ENCODE measurements at regions not wholly inside any gene's neighbourhood (a gene's known extent, or its start where the extent isn't known, plus 50 kb on each side); places are given as distances from the start of the nearest gene placed in this dataset.

DNA sequence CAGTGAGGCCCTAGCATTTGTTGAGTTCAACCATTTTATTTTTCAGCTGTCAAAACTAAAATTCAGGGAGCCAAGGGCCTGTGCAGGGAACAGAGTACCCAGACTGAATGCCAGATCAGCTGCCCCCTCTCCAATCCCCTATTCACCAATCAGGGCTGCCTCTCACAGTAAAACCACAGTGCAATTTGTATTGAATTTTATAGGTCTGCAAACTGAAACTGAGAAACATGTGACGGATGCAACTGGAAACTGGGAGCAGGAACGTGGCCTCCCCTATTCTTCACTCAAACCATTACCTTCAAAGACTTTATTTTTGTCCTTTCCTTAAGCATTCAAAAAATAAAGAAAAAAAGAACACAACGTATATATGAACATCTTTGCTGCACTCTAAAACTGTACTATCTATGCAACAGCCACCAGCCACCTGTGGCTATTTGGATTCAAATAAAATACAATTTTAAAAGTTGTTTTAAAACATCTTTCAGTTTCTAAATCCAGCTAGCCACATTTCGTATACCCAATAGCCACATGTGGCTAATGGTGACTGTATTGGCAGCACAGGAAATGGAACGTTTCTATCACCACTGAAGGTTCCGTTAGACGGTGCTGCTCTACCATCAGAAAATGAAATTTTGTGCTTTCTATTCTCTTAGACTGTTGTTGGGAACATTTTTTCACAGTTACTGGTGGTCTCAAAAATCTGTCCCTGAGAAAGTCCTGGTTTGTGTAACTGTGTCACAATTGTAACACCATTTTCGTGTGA, 371.3 kb upstream of the FAR2 start:
- H3K9me2 ChIP-seq (ENCODE audit: insufficient read depth, low read length), result no peaks in the 10 kb centered on the region
- H2AFZ ChIP-seq (ENCODE audit: low read depth, low read length), result no peak overlapping the region
- H3K4me3 ChIP-seq (ENCODE audit: low read length), result no peak overlapping the region
- TF ChIP-seq SMC3 (conservative IDR thresholded peaks at IDR 0.05; ENCODE audit: poor library complexity) (no peak), EZH2 (IDR thresholded peaks at IDR 0.05; ENCODE audit: borderline replicate concordance, insufficient read depth, low read length, poor library complexity, severe bottlenecking) (no peak), RAD21 (conservative IDR thresholded peaks at IDR 0.05) (no peak)
- no peaks in the 10 kb centered on the region for H3F3A ChIP-seq (ENCODE audit: insufficient read depth, low read length, poor library complexity, severe bottlenecking)
- no peaks in the 10 kb centered on the region for H4K20me1 ChIP-seq (ENCODE audit: insufficient read depth)
- no peaks in the 10 kb centered on the region for H3K27me3 ChIP-seq (ENCODE audit: insufficient read depth, low read depth, low read length)
- no peak overlapping the region for H3K9ac ChIP-seq (ENCODE audit: low read length)
- no peaks in the 10 kb centered on the region for H3K36me3 ChIP-seq (ENCODE audit: insufficient read depth, low read length)
- no peaks in the 10 kb centered on the region for H3K79me2 ChIP-seq (replicated peaks; ENCODE audit: insufficient read depth, low read length)
- H3K4me2 ChIP-seq (ENCODE audit: low read length), result no peak overlapping the region
- no peaks in the 10 kb centered on the region for H3K9me3 ChIP-seq (ENCODE audit: low read length)
- no peak overlapping the region for H3K27ac ChIP-seq (ENCODE audit: low read length)

DNA sequence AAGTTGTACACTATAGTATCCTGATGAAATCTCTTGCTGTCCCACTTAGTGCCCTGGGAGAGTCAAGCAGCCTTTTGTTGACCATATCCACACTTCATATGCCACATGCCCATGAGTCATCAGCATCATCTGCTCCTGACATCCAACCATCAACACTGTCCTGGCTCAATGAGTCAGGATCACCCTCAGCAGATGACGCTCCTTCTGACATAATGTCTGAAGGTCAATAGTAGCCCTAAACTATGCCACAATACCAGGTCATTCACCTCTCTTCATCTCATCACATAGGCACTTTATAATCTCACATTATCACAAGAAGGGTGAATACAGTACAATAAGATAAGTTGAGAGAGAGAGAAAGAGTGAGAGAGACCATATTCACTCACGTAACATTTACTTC, 369.0 kb upstream of the FAR2 start:
- Histone ChIP-seq H3K36me3 (ENCODE audit: insufficient read depth, low read length) (no peaks in the 10 kb centered on the region), H3K9ac (ENCODE audit: low read length) (no peak overlapping the region), H2AFZ (ENCODE audit: low read depth, low read length) (no peak overlapping the region), H3K9me2 (ENCODE audit: insufficient read depth, low read length) (no peaks in the 10 kb centered on the region), H4K20me1 (ENCODE audit: insufficient read depth) (no peaks in the 10 kb centered on the region), H3K9me3 (ENCODE audit: low read length) (no peaks in the 10 kb centered on the region), H3K27me3 (ENCODE audit: insufficient read depth, low read depth, low read length) (no peaks in the 10 kb centered on the region), H3K4me2 (ENCODE audit: low read length) (no peak overlapping the region), H3K4me3 (ENCODE audit: low read length) (no peak overlapping the region), H3K27ac (ENCODE audit: low read length) (no peak overlapping the region), H3F3A (ENCODE audit: insufficient read depth, low read length, poor library complexity, severe bottlenecking) (no peaks in the 10 kb centered on the region), H3K79me2 (replicated peaks; ENCODE audit: insufficient read depth, low read length) (no peaks in the 10 kb centered on the region)
- TF ChIP-seq POLR2AphosphoS5 (IDR thresholded peaks at IDR 0.05) (no peak), MXI1 (conservative IDR thresholded peaks at IDR 0.05; ENCODE audit: poor library complexity, severe bottlenecking) (no peak), RAD21 (conservative IDR thresholded peaks at IDR 0.05) (no peak), TAF1 (IDR thresholded peaks at IDR 0.05; ENCODE audit: low read depth) (no peak), EP300 (conservative IDR thresholded peaks at IDR 0.05; ENCODE audit: poor library complexity, severe bottlenecking) (no peak), EZH2 (IDR thresholded peaks at IDR 0.05; ENCODE audit: borderline replicate concordance, insufficient read depth, low read length, poor library complexity, severe bottlenecking) (no peak), SMC3 (conservative IDR thresholded peaks at IDR 0.05; ENCODE audit: poor library complexity) (no peak)
- TF ChIP-seq, protein P1, sequence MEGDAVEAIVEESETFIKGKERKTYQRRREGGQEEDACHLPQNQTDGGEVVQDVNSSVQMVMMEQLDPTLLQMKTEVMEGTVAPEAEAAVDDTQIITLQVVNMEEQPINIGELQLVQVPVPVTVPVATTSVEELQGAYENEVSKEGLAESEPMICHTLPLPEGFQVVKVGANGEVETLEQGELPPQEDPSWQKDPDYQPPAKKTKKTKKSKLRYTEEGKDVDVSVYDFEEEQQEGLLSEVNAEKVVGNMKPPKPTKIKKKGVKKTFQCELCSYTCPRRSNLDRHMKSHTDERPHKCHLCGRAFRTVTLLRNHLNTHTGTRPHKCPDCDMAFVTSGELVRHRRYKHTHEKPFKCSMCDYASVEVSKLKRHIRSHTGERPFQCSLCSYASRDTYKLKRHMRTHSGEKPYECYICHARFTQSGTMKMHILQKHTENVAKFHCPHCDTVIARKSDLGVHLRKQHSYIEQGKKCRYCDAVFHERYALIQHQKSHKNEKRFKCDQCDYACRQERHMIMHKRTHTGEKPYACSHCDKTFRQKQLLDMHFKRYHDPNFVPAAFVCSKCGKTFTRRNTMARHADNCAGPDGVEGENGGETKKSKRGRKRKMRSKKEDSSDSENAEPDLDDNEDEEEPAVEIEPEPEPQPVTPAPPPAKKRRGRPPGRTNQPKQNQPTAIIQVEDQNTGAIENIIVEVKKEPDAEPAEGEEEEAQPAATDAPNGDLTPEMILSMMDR (IDR thresholded peaks at IDR 0.05; ENCODE audit: poor library complexity, severe bottlenecking), result no peak
- TF ChIP-seq, protein P2, sequence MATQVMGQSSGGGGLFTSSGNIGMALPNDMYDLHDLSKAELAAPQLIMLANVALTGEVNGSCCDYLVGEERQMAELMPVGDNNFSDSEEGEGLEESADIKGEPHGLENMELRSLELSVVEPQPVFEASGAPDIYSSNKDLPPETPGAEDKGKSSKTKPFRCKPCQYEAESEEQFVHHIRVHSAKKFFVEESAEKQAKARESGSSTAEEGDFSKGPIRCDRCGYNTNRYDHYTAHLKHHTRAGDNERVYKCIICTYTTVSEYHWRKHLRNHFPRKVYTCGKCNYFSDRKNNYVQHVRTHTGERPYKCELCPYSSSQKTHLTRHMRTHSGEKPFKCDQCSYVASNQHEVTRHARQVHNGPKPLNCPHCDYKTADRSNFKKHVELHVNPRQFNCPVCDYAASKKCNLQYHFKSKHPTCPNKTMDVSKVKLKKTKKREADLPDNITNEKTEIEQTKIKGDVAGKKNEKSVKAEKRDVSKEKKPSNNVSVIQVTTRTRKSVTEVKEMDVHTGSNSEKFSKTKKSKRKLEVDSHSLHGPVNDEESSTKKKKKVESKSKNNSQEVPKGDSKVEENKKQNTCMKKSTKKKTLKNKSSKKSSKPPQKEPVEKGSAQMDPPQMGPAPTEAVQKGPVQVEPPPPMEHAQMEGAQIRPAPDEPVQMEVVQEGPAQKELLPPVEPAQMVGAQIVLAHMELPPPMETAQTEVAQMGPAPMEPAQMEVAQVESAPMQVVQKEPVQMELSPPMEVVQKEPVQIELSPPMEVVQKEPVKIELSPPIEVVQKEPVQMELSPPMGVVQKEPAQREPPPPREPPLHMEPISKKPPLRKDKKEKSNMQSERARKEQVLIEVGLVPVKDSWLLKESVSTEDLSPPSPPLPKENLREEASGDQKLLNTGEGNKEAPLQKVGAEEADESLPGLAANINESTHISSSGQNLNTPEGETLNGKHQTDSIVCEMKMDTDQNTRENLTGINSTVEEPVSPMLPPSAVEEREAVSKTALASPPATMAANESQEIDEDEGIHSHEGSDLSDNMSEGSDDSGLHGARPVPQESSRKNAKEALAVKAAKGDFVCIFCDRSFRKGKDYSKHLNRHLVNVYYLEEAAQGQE (IDR thresholded peaks at IDR 0.05; ENCODE audit: borderline replicate concordance), result no peak
